DMS 273 treated with DMSO at 0.1 percent for 48 hours (cell line): ENCODE measurements at regions not wholly inside any gene's neighbourhood (a gene's known extent, or its start where the extent isn't known, plus 50 kb on each side); places are given as distances from the start of the nearest gene placed in this dataset.
"Not testable (repeated sequence)": the region's sequence is repeated elsewhere in the genome, so short reads cannot be mapped to it uniquely, and the experiment has no call there.

Source experiments
- DNase-seq: peaks from one replicate; lab custom pipeline; 2025; lab: John Stamatoyannopoulos, UW

DNA sequence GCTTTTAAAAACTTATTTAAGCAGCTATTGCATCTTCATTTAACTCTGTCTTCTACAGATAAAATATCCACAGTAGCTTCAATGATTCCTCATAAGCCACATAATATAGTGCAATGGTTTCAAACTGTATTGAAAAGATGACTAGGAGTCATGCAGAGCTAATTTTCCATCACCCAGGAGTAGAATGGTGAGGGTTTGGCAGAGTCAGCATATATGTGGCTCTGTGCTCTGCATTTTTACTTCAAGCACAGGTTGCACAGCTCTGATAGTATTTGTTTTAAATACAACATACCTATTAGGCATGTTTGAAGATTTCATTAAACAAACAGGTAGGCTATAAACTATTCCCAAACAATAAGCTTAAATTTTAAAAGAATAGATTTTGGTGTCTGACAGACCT lies 731.9 kb upstream of the VRK2 start:
- no peak for DNase-seq

GRCh38 chr2:57330447-57330846 lies 716.2 kb upstream of the VRK2 start:
- DNase-seq, result no peak

- no peak for DNase-seq
These were observed 713.4 kb upstream of the VRK2 start for GRCh38 chr2:57333221-57333620.

DNA sequence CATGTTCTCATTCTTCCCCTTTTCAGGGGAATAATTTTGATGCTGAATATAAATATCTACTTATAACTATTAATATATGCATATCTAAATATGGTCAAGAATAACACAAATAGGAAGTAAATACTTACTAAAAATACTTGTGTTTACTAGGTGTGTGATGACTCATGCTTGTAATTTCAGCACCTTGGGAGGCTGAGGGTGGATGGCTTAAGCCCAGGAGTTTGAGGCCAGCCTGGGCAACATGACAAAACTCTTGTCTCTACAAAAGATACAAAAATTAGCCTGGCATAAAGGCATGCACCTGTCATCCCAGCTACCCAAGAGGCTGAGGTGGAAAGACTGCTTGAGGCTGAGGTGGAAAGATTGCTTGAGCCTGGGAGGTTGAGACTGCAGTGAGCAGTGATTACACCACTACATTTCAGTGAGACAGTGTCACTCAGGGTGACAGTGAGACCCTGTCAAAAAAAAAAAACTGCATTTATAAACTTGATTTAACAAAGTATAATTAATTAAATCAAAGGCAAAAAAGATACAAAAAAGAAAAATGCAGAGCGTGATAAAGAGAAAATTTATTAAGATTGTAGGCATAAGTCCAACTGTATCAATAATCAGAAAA lies 703.1 kb upstream of the VRK2 start:
- no peak for DNase-seq

DNA sequence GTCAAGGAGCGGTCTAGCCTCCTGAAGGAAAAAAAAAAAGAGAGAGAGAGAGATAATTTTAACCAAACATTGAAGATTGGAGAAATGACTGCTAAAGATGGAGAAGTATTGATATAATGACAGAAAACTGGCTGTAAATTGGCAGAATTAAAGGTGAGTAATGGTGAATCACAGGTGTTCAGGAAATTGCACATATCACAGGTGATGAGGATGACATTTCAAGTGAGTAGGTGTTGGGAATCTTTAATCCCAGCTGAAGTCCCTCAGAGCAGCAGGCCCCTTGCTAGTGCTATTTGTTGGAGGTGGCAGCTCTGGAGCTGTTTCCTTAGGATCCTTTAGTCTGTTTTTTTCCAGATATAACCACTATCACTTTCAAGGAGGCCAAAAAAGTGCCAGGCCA lies 678.4 kb upstream of the VRK2 start:
- DNase-seq, result no peak

DNA sequence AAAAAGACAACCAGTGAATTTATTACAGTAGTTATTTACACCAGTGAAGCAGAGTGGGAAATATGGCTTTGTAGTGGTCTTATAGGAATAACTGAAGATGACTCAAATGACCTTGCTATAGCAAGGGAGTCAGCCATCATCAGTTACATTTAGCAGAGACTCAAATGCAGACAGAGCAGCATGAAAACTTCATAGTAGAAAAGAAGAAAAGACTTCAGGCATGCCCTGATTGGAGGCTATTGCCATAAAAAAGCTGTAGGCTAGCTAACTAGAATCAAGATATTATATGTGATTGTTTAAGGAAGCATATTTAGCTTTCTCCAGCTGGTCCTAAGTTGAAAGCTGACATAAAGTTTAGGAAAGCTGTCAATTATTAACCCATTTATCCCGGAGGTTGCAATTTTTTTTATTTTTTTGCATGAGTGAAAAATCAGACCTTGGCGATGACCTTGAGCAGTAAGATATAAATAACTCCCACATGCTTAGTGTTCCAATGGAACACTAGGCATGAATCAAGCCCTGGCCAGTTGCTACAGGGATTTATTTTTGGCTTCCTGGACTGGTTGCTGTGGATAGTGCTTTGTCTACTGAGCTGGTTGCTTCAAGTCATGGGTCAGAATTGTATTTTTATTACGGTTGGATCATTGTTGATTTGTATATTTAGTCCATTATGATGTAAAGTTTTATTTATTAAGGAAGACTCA lies 675.6 kb upstream of the VRK2 start:
- no peak for DNase-seq

DNA sequence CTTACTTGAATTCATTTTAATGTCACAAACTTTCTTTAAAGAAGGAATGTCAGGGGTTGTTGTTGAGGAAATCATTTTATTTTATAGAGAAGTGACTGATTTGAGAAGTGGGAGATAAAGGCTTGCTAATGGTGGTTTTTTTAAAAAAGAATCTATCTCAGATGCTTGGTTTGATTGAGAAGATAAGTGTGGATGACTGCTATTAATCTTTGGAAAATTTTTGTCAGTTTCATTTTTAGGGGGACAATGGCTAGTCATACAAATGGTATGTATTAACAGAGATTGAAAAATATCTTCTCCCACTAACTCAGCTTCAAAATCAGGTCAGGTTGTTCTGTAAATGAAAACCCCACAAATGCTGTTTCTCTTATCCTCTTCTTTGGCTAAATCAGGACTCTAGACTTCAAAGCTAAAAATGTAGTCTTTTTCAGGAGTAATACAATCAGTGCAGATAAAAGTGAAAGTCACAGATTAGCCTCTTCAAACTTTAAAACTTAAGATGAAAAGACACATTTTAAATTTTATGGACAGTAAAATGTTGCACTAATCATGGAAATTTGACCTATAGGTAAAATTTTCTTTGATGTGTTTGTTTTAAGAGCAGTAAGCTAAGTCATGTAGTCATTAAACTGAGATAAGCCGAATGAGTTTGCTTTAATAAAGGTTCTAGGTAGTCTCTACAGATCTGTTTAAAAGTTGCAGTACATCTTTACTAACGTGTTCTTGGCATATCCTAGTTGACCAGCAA lies 674.2 kb upstream of the VRK2 start:
- DNase-seq, result no peak

DNA sequence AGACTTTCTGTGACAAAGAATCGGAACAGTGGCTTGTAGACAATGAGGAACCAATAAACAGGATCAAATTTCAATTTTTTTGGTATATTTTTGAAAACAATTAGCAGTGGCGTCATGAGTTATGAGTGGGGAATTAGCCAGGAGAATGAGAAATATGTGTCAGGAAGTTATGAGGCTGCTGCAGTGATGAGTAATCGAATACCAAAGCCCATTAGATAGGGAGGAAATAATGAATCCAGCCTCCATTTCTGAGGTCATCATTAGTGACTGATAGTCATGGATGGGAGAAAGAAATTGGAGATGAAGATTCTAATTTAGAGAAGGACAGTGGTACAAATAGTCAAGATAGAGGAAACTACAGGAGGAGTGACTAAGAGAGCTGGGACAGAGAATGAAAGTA lies 673.1 kb upstream of the VRK2 start:
- DNase-seq, result no peak

GRCh38 chr2:57376985-57377384 lies 669.6 kb upstream of the VRK2 start:
- no peak for DNase-seq

DNA sequence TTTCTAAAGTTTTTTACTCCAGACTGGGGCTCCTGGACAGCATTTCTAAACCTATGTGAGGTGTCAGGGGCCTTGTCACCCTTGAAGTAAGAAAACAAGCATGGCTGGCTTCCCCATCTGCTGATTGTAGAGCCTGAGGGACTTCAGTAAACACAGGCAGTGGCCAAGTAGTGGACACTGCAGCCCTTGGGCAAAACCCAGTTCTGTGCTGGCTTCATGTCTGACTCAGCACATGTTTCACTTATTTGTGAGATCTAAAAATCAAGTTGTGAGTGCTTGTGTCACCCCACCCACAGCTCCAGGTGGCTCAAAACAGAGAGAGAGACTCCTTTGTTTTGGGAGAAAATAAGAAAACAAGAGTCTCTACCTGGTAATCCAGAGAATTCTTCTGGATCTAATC lies 660.3 kb upstream of the VRK2 start:
- no peak for DNase-seq

DNA sequence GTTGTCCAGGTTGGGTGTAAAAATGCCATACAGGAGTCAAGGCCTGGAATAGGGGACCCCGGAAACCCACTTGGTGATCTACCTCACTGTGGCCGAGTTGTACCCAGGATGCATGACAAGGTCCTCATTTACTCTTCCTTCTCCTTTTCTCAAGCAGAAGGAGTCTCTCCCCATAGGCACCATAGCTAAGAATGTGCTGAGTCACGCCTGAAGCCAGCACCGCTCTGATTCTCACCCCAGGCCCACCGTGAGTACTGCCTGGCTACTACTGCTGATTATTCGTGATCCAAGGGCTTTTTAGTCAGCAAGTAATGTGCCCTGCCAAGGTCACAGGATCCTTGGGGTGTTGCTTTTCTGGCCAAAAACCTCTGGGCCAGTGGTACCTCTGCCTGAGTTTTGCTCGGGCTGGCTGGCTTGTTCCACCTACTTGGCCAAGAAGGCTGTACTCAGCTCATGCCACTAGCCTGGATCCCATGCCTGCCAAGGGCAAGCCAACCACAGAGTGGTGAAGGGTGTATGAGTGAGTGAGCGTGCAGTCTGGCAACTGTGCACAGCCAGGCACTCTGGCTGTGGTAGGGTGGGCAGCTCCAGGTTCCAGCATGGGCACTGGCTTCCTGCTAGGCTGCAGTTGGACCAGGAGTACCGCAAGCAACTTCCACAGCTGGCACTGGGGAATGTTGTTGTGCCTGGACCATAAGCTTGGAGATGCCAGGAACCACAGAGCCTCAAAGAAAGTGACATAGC lies 650.1 kb upstream of the VRK2 start:
- DNase-seq, result no peak

- DNase-seq, result no peak
These were observed 648.9 kb upstream of the VRK2 start for GRCh38 chr2:57397550-57398360.

- DNase-seq, result no peak
These were observed 647.5 kb upstream of the VRK2 start for GRCh38 chr2:57399057-57399456.

DNA sequence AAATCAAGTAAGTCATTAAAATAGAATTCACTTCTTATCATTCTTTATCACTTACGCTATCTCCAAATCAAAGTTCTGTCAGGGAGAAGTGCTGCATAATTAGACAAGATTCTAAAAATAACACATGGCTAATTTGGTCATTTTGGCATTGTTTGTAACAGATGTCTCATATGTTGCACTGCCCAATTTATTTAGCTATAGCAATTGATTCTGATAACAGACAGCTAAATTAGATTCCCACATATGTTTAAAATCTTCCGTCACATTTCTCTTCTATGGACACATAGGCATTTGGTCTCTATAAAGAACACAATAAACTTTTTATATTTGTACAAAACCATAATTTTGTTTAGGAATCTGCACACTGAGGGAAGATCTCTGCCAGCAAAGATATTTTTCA lies 644.5 kb upstream of the VRK2 start:
- DNase-seq, result no peak

DNA sequence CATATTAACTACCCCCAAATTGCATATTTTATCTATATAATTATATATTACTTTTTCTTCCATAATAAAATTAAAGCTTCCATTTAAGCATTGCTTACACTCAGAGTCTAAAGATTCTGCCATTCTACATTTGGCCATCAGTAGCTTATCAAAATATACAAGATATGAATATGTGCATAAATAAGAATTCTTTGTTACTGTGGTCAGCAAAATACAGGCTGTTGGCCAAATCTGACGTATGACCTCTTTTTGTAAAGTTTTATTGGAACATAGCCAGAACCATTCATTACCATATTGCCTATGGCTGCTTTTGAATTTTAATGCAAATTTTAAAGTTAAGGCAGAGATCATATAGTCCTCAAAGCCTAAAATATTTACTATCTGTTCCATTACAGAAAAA lies 643.9 kb upstream of the VRK2 start:
- DNase-seq, result no peak

GRCh38 chr2:57407772-57408201 lies 638.8 kb upstream of the VRK2 start:
- DNase-seq, result no peak

- DNase-seq, result no peak
These were observed 638.0 kb upstream of the VRK2 start for GRCh38 chr2:57408587-57408986.

DNA sequence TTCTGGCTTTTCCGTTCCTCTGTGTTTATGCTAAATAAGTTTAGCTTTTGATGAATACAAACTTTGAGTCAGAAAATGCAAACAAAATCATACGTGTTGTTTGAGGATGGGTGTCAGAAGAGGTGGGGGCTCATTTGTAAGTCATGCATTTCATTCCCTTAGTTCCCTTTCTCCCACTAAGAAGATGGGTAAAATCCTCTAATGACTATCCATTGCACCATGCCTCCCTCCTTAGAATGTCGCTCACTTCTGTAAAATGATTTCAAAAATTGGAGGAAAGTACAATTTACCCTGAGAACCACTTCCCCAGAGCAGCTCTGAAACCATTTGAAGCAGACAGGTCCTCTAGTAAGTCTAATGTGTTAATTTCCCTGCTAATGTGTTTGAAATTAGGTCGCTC lies 629.6 kb upstream of the VRK2 start:
- DNase-seq, result no peak

GRCh38 chr2:57418859-57419346 lies 627.7 kb upstream of the VRK2 start:
- DNase-seq, result not testable (repeated sequence)

- no peak for DNase-seq
These were observed 616.8 kb upstream of the VRK2 start for GRCh38 chr2:57429831-57430230.

DNA sequence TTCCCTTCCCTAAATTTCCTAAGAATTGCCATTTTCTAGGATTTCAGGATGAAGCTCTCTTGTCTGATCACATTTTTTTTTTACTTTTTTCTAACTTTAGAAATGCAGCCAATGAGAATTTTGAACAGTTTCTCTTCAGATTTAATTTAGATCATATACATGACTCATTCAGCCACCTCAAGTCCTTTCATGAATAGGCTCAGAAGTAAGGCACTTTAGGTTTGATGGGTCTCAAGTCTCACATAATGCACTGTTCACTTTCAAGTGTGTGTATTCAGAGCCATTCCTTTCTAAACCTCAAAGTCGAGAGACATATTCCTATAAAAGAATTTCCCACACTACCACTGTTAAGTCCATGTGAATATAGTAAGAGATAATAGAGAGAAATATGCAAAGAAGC lies 614.1 kb upstream of the VRK2 start:
- DNase-seq, result no peak

- DNase-seq, result no peak
These were observed 612.2 kb upstream of the VRK2 start for GRCh38 chr2:57434441-57434840.
